Adrenal gland (tissue), 5 donors: ENCODE measurements at regions not wholly inside any gene's neighbourhood (a gene's known extent, or its start where the extent isn't known, plus 50 kb on each side); places are given as distances from the start of the nearest gene placed in this dataset.

ENCODE experiments used
- POLR2A ChIP-seq, 2 donors: fragments of 450-650 bp; IDR thresholded peaks; one replicate each; pipeline ENCODE4 v1.6.1; 2017; ENCODE audit warnings: antibody characterized with exemption in 2 of 2, mild to moderate bottlenecking in 2 of 2, moderate library complexity in 1 of 2
- TF ChIP-seq, protein P1 (sequence below), 6 experiments: fragments of 450-650 bp in 4 of 6; fragments of 200-600 bp in 2 of 6; sonication (generic) in 1 of 6; IDR thresholded peaks; 1 replicate in 5 of 6; 2 replicates in 1 of 6; pipeline versions ENCODE4 v1.5.1 to v1.8.0; 2016 to 2021; ENCODE audit warnings: antibody characterized with exemption in 6 of 6, mild to moderate bottlenecking in 2 of 6, moderate library complexity in 1 of 6
- donor health status: DM: no; HTN: no; CAD: no.

DNA sequence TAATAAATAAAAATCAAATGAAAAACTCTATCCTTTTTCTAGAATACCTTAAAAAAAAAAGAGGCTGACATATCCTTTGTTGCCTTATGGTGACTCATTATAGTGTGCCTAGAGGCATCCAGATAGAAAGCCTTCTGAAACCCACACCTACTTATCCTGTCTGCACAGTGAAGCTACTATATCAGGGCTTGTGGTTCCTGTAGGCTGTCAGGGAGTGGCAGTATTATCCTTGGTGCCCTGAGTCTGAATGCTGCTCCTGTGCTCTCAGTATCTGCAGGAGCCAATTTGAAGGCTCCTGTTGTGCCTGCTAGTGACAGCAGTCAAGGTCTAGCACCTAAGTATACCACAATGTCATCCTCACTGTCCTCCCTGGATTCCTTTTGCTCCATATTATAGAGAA is 168.4 kb upstream of the AVPR1A start:
- TF ChIP-seq POLR2A (IDR thresholded peaks at IDR 0.05) = no peak
- TF ChIP-seq, protein P1, sequence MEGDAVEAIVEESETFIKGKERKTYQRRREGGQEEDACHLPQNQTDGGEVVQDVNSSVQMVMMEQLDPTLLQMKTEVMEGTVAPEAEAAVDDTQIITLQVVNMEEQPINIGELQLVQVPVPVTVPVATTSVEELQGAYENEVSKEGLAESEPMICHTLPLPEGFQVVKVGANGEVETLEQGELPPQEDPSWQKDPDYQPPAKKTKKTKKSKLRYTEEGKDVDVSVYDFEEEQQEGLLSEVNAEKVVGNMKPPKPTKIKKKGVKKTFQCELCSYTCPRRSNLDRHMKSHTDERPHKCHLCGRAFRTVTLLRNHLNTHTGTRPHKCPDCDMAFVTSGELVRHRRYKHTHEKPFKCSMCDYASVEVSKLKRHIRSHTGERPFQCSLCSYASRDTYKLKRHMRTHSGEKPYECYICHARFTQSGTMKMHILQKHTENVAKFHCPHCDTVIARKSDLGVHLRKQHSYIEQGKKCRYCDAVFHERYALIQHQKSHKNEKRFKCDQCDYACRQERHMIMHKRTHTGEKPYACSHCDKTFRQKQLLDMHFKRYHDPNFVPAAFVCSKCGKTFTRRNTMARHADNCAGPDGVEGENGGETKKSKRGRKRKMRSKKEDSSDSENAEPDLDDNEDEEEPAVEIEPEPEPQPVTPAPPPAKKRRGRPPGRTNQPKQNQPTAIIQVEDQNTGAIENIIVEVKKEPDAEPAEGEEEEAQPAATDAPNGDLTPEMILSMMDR (IDR thresholded peaks at IDR 0.05) = no peak
